ENCODE measurements at regions not wholly inside any gene's neighbourhood (a gene's known extent, or its start where the extent isn't known, plus 50 kb on each side); places are given as distances from the start of the nearest gene placed in this dataset.

DNA sequence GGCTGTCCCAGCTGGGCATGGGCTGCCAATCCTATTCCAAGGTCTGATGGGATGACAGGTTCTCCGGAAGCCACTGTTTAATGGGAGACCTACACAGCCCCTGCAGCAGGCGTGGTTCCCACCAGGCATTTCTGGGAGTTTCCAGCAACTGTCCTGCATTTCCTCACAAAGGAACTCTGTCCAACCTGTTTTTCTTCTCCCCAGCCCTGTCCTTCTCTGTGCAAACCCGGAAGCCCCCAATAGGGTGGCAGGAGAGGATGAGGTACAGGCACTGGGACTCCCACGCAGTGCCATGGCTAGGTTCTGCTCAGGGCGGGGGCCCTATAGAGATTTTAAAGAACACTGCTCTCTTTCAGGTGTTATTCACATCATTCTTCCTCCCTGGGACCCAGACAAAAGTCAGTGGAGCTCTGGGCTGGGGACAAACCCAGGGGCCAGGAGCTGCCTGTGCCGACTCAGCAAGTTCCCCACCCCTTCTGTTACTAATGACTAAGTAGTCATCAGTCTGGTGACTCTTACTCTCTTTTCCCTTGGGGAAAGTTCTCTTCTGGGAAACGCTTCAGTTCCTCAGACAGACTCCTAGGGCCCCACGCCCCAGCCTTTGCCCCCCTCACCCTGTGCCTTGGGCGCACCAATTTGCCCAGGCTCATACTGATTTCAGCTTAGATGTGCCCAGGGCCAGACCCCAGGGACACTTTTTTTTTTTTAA lies 97.7 kb downstream of the CD47 start:
- DNase-seq (ENCODE audit: low read depth in 2 of 2, low spot score in 1 of 2) = no peak

DNA sequence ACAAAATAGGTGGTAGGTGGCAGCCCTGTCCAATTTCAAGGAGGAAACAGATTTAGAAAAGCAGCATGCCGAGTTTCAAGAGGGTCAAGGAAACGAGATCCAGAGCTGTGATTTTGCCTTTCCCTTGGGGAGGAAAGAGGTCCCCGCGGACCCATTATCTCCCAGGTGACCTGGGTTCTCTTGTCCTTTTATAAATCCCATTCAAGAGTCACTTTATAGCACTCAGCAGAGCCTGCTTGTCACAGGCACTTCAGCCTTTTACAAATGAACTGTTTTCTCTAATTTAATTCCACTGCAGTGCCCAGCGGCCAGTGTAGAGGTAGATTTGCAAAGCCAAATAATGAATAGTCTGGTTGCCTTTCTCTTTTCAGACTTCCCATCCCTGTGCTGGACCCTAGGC lies 99.9 kb downstream of the CD47 start:
- no peak for DNase-seq (ENCODE audit: low read depth in 2 of 2, low spot score in 1 of 2)

DNA sequence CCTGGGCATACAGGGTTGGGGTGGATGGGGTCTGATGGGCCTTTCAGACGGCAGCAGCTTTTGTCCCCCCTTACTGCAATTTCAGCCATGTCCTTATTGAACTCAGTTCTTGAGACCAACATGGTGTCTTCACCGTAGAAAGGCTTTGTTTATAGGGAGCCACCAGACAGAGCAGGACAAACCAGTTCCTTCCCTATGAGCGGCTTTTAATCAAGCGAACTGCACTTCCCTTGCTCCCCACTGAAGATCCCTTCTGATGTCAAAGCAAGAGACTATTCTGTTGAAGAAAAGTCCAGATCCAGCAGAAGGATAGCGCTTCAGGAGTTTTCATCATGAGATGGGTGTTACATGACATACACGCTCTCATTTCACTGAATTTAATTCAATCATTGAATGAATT lies 100.4 kb downstream of the CD47 start:
- DNase-seq (ENCODE audit: low read depth in 2 of 2, low spot score in 1 of 2) = no peak

DNA sequence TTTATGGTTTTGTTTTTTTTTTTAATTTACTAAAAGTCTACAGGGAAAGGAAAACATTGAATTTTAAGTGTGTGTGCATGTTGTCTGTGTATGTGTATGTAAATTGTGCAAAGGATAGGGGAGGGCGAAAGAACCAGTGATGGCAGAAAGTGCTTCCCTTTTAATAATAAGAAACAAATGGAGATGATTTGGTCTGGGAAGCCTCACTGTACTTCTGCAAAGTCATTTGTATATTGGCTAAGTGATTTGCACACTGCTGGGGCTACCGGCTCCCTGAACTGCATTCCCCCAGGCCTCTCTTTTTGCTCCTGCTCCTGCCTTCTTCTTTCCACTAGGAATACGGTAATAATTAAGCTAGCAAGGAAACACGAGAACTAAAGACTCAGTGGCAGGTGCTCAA lies 101.2 kb downstream of the CD47 start:
- no peak for DNase-seq (ENCODE audit: low read depth in 2 of 2, low spot score in 1 of 2)

DNA sequence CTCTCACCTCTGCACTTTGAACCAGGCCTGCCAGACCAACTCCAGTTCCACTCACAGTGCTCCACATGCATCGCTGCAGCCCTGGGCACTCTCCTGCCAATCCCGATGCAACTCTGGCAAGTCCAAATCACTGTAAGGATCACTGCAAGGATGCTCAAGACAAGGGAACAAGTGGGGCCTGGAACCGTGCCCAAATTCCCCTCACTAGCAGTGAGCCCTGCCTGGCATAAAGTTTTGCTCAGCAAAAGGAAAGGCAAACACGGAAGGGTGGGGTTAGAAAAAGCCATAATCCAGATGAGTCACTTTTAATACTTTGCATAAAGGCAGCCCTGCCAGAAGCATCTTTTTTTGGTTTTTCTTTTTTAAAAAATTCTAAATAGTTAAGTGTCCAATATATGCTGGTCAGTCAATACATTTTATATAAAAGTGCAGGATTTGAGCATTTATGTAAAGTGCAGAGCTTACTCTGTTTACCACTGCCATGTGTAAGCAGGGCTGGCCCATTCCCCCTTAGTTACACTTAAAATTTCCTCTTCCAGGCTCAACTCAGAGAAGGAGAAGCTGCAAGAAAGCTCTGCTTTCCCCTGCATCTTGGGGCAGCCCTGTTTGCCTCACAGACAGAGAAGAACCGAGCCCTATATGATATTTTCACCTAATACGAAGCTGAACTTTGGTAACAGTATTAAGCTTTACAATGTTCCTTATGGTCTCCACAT lies 102.2 kb downstream of the CD47 start:
- DNase-seq (ENCODE audit: low read depth in 2 of 2, low spot score in 1 of 2) = no peak

DNA sequence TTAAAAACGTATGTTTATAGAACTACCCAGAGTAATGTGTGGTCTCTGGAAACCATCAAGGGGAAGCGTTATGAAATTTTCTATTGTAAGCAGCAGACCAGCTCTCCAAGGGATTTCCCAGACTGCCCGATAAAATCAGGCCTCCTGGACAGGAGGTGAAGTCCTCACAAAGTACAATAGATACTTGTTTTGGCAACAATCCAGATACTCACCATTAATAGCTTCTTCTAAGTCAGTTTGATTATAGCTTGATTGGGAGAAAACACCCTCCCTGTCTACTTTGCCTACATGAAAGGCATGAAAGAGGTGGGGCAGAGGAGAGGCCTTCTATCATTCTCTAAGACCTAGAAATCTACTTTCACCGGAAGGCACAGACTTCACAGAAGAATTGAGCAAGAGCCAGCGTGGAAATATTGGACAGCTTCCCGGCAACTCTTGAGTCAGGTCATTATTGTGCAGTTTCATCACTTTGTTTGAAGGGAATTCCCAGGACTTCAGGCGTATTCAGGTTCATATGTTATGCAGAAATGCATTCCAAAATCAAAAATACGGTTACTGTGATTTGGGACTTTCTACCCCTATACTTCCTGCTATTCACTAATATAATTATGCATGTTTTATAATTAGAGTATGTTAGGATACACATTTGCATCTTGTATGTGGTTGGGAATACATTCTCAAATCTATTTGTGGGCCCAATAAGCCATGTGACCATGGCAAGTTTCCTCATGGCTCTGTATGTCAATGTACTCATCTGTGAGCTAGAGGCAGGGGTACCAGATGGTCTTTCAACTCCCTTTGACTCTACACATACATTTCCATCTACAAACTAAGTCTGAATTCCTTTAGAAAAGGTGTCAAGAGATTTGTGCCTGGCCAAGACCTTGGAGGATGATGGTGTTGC lies 103.5 kb downstream of the CD47 start:
- DNase-seq (ENCODE audit: low read depth in 2 of 2, low spot score in 1 of 2) = no peak

DNA sequence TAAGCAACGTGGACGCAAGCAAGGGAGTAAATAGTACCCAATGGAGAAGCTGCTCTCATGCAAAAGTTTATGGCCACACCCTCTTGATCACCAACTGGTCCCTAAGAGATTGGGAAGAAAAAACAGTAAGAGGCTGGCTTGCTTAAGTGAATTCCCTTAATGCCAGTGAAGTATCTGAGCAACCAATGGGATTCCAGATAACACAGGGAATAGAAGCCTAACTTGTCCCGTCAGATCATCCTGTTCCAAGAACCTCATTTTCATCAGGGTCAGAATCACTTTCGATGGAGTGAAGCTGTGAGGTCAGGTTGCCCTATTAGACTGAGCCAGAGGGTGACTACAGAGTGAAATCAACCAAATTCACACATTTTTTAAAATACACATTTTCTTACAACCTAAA lies 104.3 kb downstream of the CD47 start:
- DNase-seq (ENCODE audit: low read depth in 2 of 2, low spot score in 1 of 2) = no peak

DNA sequence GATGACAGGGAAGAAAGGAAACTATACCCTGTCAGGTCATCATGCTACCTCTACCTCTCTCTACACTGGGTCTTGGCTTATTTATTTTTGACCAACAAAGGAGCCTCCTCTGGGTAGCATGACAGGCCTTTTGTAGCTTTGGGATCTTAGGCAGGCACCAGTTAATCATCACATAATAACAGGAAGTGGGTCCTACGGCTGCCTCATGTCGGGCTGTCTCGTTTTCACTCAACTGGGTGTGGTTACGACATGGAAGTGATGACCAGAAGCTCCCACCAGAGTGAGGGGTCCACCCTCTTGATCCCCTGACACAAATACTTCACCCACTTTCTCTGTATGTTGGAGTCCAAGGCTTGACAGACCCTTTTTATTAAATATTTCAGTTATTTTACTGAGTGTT lies 105.3 kb downstream of the CD47 start:
- no peak for DNase-seq (ENCODE audit: low read depth in 2 of 2, low spot score in 1 of 2)

DNA sequence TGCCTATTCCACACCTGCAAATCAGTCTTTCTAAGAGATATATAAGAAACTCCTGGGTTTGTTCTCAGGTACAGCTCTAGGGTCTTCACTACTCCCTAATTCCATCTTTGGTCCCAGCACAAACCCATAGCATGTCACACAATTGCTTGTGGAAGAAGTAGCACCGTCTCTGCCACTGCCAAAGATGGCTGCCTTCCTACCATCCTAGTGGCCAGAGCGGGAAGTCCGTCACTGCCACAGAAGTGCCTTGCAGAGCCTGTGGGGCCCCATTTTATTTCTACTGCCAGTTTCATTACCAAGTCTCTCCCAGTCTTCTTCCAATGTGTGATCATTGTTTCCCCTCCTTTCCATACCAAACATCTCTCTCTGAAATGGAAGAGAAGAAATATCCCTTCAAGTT lies 107.6 kb downstream of the CD47 start:
- no peak for DNase-seq (ENCODE audit: low read depth in 2 of 2, low spot score in 1 of 2)

DNA sequence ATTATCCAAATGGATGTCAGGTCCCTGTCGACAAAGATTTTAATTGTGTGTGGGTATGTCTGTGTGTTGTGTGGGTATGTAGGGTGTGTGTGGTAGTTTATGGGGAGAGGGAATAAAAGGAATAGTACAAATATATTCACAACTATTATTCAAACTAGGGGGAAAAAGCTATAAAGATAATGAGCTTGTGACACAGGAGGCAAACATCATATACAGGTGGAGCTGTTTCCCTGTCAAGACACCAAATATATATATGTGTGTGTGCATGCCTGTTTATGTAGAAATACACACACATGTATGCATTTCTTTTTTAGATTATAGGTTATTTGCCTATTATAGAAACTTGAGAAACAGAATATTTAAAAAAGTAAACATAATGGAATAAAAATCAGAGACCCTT lies 108.7 kb downstream of the CD47 start:
- no peak for DNase-seq (ENCODE audit: low read depth in 2 of 2, low spot score in 1 of 2)

DNA sequence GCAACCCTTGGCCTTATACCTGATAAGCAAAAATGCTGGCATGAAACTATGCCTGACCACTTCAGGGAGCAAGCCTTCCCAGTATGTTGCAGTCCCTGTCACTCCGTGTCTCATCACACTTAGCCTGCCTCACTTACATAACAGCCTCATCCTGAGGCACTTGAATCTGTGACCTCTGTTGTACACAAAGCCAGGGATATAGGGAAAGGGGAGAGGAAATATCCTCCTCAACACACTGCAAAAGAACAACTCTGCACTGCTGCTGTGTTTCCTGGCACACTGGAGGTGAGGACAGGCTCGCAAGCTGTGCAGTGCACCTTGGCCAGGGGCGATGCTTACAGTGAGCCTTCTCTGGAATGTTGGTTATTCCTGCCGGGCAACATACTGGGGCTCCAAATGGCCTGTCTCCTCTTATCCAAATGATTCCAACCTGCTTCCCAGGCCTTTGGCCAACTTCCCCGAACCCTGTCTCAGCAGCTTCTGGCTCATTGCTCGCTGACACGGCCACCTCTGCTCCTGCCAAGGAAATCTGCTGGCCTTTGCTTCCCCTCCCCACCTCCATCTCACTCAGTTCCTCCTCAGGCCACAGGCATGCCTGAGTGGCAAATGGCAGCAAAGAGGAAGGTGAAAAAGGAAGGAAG lies 109.2 kb downstream of the CD47 start:
- no peak for DNase-seq (ENCODE audit: low read depth in 2 of 2, low spot score in 1 of 2)

DNA sequence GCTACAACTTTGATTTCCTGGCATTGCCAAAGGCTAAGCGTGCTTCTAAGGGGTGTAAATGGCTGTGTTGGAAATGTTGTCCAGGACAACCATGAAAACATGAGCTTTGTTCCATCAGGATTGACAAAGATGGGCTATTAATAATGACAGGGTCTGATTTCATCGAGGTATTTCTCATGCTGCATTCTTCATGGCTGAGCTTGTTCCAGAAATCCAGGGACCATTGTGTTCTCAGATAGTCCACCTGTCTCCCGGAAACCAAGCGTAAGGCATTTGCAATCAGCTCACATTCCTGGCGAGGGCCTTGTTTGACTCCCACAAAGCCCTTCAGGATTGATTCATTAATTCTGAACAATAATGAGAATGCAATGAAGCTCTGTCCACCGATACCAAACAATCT lies 111.3 kb downstream of the CD47 start:
- DNase-seq (ENCODE audit: low read depth in 2 of 2, low spot score in 1 of 2) = no peak

DNA sequence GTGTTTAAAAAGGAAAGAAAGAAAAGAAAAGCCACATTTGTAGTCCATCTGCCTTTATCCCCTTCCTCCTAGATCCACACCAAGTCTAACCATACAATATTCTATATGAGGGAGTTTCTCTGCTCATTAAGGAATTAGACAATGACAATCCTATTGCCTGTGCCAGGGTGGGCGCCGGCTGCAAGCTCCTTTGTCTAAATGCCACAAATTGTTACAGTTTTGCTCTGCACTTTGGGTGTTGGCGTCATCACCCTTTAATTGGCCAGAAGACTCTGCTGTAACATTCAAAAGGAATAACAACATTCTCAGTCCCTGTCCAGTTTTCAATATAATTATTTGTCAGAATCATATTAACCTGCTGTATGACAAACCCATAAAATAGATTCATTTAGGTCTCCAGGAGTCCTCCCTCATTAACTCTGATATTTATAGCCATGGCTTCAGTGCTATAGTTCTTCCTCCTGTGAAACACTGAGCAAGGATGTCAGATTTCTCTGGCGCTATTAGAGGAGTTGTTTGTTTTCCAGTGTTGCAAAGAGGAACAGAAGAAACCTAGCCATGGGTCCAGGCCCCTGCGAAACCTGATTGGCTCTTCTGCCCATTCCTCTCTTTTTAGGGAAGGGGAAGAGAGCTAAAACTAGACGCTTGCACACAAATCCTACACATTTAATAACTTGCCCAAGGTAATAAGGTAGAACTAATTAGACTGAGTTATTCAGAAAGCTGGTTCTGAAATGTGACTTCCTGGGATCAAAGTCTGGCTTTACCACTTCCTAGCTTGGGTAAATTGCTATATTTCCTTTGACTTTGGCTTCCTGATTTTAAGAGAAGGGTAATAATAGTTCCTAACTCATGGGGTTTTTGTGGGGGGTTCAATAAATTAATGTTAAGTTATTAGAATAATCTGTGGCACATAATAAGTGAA lies 112.4 kb downstream of the CD47 start:
- no peak for DNase-seq (ENCODE audit: low read depth in 2 of 2, low spot score in 1 of 2)

DNA sequence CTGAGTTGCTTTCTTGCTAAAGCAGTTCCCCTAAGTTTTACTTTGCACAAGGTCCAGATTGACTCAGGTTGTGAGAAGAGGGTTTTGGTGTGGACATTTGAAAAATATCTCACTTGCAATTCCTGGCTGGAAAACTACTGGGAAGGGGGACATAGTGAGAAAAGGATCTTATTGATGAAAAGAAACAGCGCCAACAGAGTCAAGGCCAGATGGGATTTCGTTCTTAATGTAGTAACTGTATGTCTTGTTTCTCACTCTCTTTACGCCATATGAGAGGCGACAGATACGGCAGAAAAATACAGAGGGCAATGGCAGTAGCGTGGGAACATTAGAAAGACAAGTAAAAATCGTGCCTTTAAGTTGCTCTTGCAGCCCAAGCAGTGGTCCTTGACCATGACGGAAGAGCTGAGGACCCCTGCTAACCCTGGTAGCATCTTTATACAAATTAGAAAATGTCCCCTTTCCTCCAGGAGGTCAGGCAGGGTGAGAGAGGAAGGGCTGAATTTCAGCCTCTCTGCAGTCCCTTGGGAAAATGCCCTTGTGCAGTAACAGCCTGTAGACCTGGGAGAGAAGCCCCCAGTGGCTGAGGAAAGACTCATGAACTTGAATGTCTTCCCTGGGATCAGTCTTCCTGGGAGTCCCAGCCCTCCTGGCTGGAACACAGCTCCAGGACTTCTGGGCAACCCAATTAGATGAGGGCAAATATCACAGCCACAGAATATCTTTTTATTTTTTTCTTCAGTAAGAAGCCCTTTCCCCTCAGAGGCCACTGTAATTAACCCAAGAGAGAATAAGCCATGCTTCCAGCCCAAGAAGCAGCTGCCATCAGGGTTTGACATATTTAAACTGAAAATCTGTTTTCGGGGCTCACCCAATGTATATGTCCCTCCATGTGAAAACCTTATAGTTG lies 113.4 kb downstream of the CD47 start:
- no peak for DNase-seq (ENCODE audit: low read depth in 2 of 2, low spot score in 1 of 2)

DNA sequence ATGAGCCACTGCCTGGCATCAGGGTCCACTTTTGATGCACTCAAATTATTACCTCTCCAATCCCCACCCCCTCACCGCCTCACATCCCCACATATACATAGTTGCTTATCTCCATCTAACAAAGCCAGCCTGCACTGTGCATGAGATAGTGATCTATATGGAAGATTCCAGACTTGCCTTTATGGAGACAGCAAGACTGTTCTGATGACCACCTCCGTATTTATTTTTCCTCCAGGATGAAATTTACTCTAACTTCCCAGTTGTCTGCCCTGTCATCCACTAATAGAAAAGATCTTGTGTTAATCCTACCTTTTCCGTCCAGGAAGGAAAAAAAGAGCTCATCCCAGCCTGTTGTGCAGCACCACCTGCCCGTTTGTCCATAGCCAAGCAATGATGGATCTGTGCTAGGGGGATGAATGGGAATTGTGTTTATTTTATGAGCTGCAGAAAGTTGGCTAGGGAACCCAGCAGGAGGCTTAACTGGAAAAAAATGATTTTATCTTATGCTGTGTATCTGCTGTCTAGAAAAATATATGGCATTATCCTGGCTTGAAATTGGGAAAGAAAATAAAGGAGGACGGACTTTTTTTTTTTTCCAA lies 114.5 kb downstream of the CD47 start:
- no peak for DNase-seq (ENCODE audit: low read depth in 2 of 2, low spot score in 1 of 2)

DNA sequence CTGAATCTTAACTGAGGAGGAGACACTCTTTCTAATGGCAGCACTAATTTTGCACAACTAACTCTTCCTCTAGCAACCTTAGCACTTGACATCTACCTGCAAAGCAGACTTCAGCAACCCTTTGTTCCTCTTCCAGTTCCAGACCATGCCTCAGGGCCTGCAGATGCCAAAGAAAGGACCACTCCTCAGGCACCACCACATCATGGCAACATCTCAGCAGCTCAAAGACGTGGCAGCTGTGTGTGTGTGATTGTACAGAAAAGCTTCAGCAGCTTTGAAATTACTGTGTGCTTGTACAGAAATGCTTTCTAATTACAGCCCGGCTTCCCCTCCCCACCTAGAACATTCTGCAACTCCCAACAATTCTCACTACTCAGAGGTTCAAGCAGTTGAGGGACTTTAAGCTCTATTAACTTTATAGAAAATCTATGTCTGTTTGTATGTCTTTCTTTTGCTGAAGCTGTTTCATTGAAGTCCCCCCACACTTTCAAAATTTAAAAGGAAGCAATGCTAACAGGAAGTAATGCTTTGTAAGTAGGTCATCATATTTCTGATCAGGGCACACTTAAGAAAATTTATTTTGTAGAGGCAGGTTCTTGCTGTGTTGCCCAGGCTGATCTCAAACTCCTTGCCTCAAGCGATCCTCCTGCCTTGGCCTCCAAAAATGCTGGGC lies 115.2 kb downstream of the CD47 start:
- no peak for DNase-seq (ENCODE audit: low read depth in 2 of 2, low spot score in 1 of 2)

DNA sequence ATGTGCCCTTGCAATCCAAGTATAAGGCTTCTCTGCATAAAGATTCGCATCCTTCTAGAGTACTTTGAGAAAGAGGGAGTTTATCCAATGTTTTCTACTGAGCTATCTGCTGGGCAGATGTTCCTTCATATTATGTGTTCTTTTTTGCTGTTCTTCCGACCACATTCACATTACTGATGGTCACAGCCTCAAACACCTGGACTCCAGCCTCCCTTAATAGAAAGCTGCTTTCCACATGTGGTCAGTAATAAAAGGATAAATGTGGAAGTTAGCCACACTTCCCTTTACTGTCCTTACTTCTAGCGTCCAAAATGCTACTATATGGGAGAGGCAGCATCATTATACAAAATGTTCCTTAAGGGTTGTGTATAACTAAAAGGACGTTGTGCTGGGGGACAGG lies 116.9 kb downstream of the CD47 start:
- no peak for DNase-seq (ENCODE audit: low read depth in 2 of 2, low spot score in 1 of 2)

DNA sequence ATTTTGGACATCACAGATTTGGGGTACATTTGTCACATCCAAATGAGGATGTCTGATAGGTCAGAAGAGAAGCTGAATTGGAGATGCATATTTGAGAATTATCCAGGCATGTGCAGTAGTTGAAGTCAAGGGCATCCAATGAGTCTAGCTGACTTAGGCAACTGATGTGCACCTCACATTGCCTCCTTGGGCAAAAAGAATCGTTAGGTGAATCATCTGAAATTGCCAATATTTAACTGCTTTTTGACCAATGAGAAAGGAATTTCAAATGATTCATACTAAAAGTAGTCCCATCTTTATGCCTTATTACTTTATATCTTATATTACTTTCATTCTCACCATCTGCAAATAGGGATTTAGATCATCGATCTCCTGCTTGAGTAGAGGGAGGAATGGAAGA lies 117.7 kb downstream of the CD47 start:
- no peak for DNase-seq (ENCODE audit: low read depth in 2 of 2, low spot score in 1 of 2)

Data from stimulated activated CD8-positive, alpha-beta memory T cell treated with anti-CD3 and anti-CD28 coated beads, Interleukin-4, amount 100 ng/mL, for 4 hours (primary cell).